ENCODE measurements at regions not wholly inside any gene's neighbourhood (a gene's known extent, or its start where the extent isn't known, plus 50 kb on each side); places are given as distances from the start of the nearest gene placed in this dataset.

DNA sequence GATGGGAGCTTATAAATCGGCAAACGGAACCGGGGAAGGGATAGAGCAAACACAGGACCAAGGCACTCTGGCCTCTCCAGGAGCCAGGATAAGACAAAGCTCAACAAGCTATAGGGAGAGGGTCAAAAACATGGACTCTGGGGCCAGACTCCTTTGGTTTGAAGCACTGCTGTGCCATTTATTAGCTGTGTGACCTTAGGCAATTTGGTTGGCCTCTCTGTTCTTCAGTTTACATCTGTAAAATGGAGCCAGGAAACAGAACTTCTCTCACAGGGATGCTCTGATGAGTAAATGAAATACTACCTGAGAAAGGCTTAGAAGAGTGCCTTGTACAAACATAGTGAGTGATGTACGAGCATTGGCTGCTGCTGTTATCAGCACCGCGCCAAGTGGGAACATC is 213.3 kb upstream of the PWP1 start:
- Histone ChIP-seq H3K4me3 (ENCODE audit: low read depth, low read length, poor library complexity, severe bottlenecking) (no peak overlapping the region), H3K9me3 (ENCODE audit: low read length) (no peaks in the 10 kb centered on the region), H3K27ac (ENCODE audit: low read depth, low read length, poor library complexity, severe bottlenecking) (no peak overlapping the region), H2AFZ (ENCODE audit: low read length) (no peak overlapping the region), H3K79me2 (ENCODE audit: insufficient read depth, low read depth, low read length) (no peaks in the 10 kb centered on the region), H3K4me2 (ENCODE audit: low read length) (no peak overlapping the region), H3K4me1 (ENCODE audit: insufficient read depth, low read length, poor library complexity, severe bottlenecking) (peaks cover 42% of the 10 kb centered on the region), H4K20me1 (ENCODE audit: insufficient read depth, low read length) (no peaks in the 10 kb centered on the region), H3K36me3 (ENCODE audit: insufficient read depth, low read length) (no peaks in the 10 kb centered on the region), H3K9me2 (ENCODE audit: insufficient read depth, low read length) (no peaks in the 10 kb centered on the region)
- CTCF ChIA-PET (ENCODE audit: unreplicated experiment), result no interaction called here
- intact Hi-C loops (cut with micrococcal nuclease; ENCODE audit: unreplicated experiment), result no loop called here
- POLR2A ChIA-PET, result interaction anchor here (0.8 to 1.0 kb wide), 2 partner anchors 15 to 22 kb away, joined by 3 read pairs; no protein-coding TSS in a partner anchor
- no peak for DNase-seq (ENCODE audit: low spot score)
- BruUV-seq (replicated peaks), result no TSS peak
- TF ChIP-seq EZH2phosphoT487 (IDR thresholded peaks at IDR 0.05; ENCODE audit: borderline replicate concordance, low read depth, low read length), result no peak
- TF ChIP-seq, protein P1, sequence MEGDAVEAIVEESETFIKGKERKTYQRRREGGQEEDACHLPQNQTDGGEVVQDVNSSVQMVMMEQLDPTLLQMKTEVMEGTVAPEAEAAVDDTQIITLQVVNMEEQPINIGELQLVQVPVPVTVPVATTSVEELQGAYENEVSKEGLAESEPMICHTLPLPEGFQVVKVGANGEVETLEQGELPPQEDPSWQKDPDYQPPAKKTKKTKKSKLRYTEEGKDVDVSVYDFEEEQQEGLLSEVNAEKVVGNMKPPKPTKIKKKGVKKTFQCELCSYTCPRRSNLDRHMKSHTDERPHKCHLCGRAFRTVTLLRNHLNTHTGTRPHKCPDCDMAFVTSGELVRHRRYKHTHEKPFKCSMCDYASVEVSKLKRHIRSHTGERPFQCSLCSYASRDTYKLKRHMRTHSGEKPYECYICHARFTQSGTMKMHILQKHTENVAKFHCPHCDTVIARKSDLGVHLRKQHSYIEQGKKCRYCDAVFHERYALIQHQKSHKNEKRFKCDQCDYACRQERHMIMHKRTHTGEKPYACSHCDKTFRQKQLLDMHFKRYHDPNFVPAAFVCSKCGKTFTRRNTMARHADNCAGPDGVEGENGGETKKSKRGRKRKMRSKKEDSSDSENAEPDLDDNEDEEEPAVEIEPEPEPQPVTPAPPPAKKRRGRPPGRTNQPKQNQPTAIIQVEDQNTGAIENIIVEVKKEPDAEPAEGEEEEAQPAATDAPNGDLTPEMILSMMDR (conservative IDR thresholded peaks at IDR 0.05; ENCODE audit: low read length), result no peak

GRCh38 chr12:107474099-107474498 is 211.5 kb upstream of the PWP1 start:
- TF ChIP-seq, protein P1 (conservative IDR thresholded peaks at IDR 0.05; ENCODE audit: low read length), result no peak
- TF ChIP-seq EZH2phosphoT487 (IDR thresholded peaks at IDR 0.05; ENCODE audit: borderline replicate concordance, low read depth, low read length), result no peak
- Histone ChIP-seq H3K27ac (ENCODE audit: low read depth, low read length, poor library complexity, severe bottlenecking) (no peak overlapping the region), H4K20me1 (ENCODE audit: insufficient read depth, low read length) (no peaks in the 10 kb centered on the region), H3K4me3 (ENCODE audit: low read depth, low read length, poor library complexity, severe bottlenecking) (no peak overlapping the region), H3K79me2 (ENCODE audit: insufficient read depth, low read depth, low read length) (no peaks in the 10 kb centered on the region), H3K4me1 (ENCODE audit: insufficient read depth, low read length, poor library complexity, severe bottlenecking) (peaks cover 42% of the 10 kb centered on the region), H3K36me3 (ENCODE audit: insufficient read depth, low read length) (no peaks in the 10 kb centered on the region), H2AFZ (ENCODE audit: low read length) (peak overlapping the region; percentile 93; the same call in 1 of the 2 replicates), H3K9me3 (ENCODE audit: low read length) (no peaks in the 10 kb centered on the region), H3K4me2 (ENCODE audit: low read length) (no peak overlapping the region), H3K9me2 (ENCODE audit: insufficient read depth, low read length) (no peaks in the 10 kb centered on the region)
- no peak for DNase-seq (ENCODE audit: low spot score)
- intact Hi-C loops (cut with micrococcal nuclease; ENCODE audit: unreplicated experiment), result no loop called here
- CTCF ChIA-PET (ENCODE audit: unreplicated experiment), result no interaction called here
- BruUV-seq (replicated peaks), result no TSS peak
- POLR2A ChIA-PET, result interaction anchor here (0.6 kb wide), 2 partner anchors 17 to 995 kb away, joined by 3 read pairs; no protein-coding TSS in a partner anchor

- no peaks in the 10 kb centered on the region for H3K36me3 ChIP-seq (ENCODE audit: insufficient read depth, low read length)
- H3K4me1 ChIP-seq (ENCODE audit: insufficient read depth, low read length, poor library complexity, severe bottlenecking), result peaks cover 42% of the 10 kb centered on the region
- H3K9me2 ChIP-seq (ENCODE audit: insufficient read depth, low read length), result no peaks in the 10 kb centered on the region
- peak overlapping the region; percentile 68 for H3K4me2 ChIP-seq (ENCODE audit: low read length)
- H3K9me3 ChIP-seq (ENCODE audit: low read length), result no peaks in the 10 kb centered on the region
- CTCF ChIA-PET (ENCODE audit: unreplicated experiment), result no interaction called here
- no TSS peak for BruUV-seq (replicated peaks)
- TF ChIP-seq, protein P1 (conservative IDR thresholded peaks at IDR 0.05; ENCODE audit: low read length), result no peak
- no peak for TF ChIP-seq EZH2phosphoT487 (IDR thresholded peaks at IDR 0.05; ENCODE audit: borderline replicate concordance, low read depth, low read length)
- no peaks in the 10 kb centered on the region for H3K79me2 ChIP-seq (ENCODE audit: insufficient read depth, low read depth, low read length)
- H2AFZ ChIP-seq (ENCODE audit: low read length), result peak overlapping the region; percentile 93; the same call in 1 of the 2 replicates
- no peaks in the 10 kb centered on the region for H4K20me1 ChIP-seq (ENCODE audit: insufficient read depth, low read length)
- peak overlapping the region; percentile 33 for H3K27ac ChIP-seq (ENCODE audit: low read depth, low read length, poor library complexity, severe bottlenecking)
- intact Hi-C loops (cut with micrococcal nuclease; ENCODE audit: unreplicated experiment), result no loop called here
- peak; percentile 35 for DNase-seq (ENCODE audit: low spot score)
- POLR2A ChIA-PET, result interaction anchor here (0.6 kb wide), 1 partner anchor 18 kb away, joined by 3 read pairs; no protein-coding TSS in a partner anchor
- H3K4me3 ChIP-seq (ENCODE audit: low read depth, low read length, poor library complexity, severe bottlenecking), result no peak overlapping the region
Measured at GRCh38 chr12:107474639-107475539, 210.7 kb upstream of the PWP1 start.
